ENCODE measurements at regions not wholly inside any gene's neighbourhood (a gene's known extent, or its start where the extent isn't known, plus 50 kb on each side); places are given as distances from the start of the nearest gene placed in this dataset.

GRCh38 chr19:30695171-30695875 is 323.1 kb downstream of the ZNF536 start:
- TF ChIP-seq SAP30 (IDR thresholded peaks at IDR 0.05; ENCODE audit: insufficient read depth, insufficient replicate concordance, low read length) (no peak), EZH2 (IDR thresholded peaks at IDR 0.05; ENCODE audit: low read depth, low read length, severe bottlenecking) (no peak), TAF1 (IDR thresholded peaks at IDR 0.05; ENCODE audit: low read depth, low read length) (no peak)
